PC-9 (cell line): ENCODE measurements at regions not wholly inside any gene's neighbourhood (a gene's known extent, or its start where the extent isn't known, plus 50 kb on each side); places are given as distances from the start of the nearest gene placed in this dataset.

Experiments
- EZH2 ChIP-seq: fragments of 200-600 bp; sonication (generic); IDR thresholded peaks from 2 replicates; pipeline ENCODE4 v1.8.0; 2017; ENCODE audit warnings: antibody characterized with exemption, low read depth
- TF ChIP-seq, protein P1 (sequence below): fragments of 200-600 bp; sonication (generic); conservative IDR thresholded peaks from 2 replicates; pipeline ENCODE4 v1.6.1; 2017; ENCODE audit warnings: mixed run types, antibody characterized with exemption, mild to moderate bottlenecking, moderate library complexity

GRCh38 chr18:41357708-41358107, 597.3 kb upstream of the PIK3C3 start:
- TF ChIP-seq, protein P1, sequence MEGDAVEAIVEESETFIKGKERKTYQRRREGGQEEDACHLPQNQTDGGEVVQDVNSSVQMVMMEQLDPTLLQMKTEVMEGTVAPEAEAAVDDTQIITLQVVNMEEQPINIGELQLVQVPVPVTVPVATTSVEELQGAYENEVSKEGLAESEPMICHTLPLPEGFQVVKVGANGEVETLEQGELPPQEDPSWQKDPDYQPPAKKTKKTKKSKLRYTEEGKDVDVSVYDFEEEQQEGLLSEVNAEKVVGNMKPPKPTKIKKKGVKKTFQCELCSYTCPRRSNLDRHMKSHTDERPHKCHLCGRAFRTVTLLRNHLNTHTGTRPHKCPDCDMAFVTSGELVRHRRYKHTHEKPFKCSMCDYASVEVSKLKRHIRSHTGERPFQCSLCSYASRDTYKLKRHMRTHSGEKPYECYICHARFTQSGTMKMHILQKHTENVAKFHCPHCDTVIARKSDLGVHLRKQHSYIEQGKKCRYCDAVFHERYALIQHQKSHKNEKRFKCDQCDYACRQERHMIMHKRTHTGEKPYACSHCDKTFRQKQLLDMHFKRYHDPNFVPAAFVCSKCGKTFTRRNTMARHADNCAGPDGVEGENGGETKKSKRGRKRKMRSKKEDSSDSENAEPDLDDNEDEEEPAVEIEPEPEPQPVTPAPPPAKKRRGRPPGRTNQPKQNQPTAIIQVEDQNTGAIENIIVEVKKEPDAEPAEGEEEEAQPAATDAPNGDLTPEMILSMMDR = no peak
- TF ChIP-seq EZH2 = no peak
